Chondrocyte (in vitro differentiated cells): ENCODE measurements at regions not wholly inside any gene's neighbourhood (a gene's known extent, or its start where the extent isn't known, plus 50 kb on each side); places are given as distances from the start of the nearest gene placed in this dataset.
"Not testable (repeated sequence)": the region's sequence is repeated elsewhere in the genome, so short reads cannot be mapped to it uniquely, and the experiment has no call there.

Experiments used
- DNase-seq: peaks from one replicate; pipeline ENCODE4 v3.0.0; 2021; ENCODE audit warnings: mixed read lengths, low spot score
- H3K27ac Mint-ChIP-seq: one replicate; pipeline ENCODE4 v1.8.0; 2021; ENCODE audit warnings: mild to moderate bottlenecking, moderate library complexity, mixed read lengths; ENCODE audit not compliant: unreplicated experiment
- H3K27me3 Mint-ChIP-seq: 2 replicates; pipeline ENCODE4 v1.8.0; 2021; ENCODE audit warnings: low read depth, mixed read lengths
- H3K36me3 Mint-ChIP-seq: 2 replicates; pipeline ENCODE4 v1.8.0; 2021; ENCODE audit warnings: low read depth, mixed read lengths
- H3K4me1 Mint-ChIP-seq: 2 replicates; pipeline ENCODE4 v1.8.0; 2021; ENCODE audit warnings: low read depth, mild to moderate bottlenecking, mixed read lengths
- H3K4me3 Mint-ChIP-seq: one replicate; pipeline ENCODE4 v1.8.0; 2021; ENCODE audit warnings: mild to moderate bottlenecking, moderate library complexity, mixed read lengths; ENCODE audit not compliant: unreplicated experiment
- H3K9me3 Mint-ChIP-seq: 2 replicates; pipeline ENCODE4 v1.8.0; 2021; ENCODE audit warnings: low read depth, mixed read lengths
- TF ChIP-seq, protein P1 (sequence below): fragments of 200-600 bp; sonication (generic); IDR thresholded peaks from 2 replicates; pipeline ENCODE4 v1.5.0; 2021; ENCODE audit warnings: antibody characterized with exemption, mild to moderate bottlenecking, moderate library complexity

DNA sequence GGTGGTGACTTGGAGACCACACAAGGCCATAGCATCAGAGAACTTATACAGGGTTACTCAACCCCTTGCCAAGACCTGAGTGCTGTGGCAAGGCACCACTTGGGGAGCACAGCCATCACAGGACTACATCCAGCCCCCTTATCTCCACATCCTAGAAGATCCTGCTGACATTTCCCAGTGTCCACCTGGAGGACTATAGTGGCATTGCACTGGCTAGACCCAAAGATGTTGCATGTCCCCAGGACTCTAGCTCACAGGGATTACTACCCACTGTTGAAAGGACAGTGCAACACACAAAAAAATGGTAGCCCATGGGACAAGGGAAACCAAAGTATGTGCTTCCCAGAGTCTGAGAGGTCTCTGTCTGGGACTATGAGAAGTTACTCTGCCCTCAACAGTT is 411.1 kb upstream of the NUDT12 start:
- Mint-ChIP-seq H3K4me1 (no peaks in the 10 kb centered on the region), H3K36me3 (peaks cover 2% of the 10 kb centered on the region), H3K27ac (no peak overlapping the region), H3K4me3 (no peak overlapping the region), H3K9me3 (peaks cover 18% of the 10 kb centered on the region), H3K27me3 (no peaks in the 10 kb centered on the region)
- DNase-seq = no peak
- TF ChIP-seq, protein P1, sequence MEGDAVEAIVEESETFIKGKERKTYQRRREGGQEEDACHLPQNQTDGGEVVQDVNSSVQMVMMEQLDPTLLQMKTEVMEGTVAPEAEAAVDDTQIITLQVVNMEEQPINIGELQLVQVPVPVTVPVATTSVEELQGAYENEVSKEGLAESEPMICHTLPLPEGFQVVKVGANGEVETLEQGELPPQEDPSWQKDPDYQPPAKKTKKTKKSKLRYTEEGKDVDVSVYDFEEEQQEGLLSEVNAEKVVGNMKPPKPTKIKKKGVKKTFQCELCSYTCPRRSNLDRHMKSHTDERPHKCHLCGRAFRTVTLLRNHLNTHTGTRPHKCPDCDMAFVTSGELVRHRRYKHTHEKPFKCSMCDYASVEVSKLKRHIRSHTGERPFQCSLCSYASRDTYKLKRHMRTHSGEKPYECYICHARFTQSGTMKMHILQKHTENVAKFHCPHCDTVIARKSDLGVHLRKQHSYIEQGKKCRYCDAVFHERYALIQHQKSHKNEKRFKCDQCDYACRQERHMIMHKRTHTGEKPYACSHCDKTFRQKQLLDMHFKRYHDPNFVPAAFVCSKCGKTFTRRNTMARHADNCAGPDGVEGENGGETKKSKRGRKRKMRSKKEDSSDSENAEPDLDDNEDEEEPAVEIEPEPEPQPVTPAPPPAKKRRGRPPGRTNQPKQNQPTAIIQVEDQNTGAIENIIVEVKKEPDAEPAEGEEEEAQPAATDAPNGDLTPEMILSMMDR = peak; percentile 29

DNA sequence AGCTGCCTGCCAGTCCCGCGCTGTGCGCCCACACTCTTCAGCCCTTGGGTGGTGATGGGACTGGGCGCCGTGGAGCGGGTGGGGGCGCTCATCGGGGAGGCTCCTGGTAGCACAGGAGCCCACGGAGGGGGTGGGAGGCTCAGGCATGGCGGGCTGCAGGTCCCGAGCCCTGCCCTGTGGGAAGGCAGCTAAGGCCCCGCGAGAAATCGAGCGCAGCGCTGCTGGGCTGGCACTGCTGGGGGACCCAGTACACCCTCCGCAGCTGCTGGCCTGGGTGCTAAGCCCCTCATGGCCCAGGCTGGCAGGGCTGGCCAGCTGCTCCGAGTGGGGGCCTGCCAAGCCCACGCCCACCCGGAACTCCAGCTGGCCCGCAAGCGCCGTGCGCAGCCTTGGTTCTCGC is 403.7 kb upstream of the NUDT12 start:
- not testable (repeated sequence) for H3K4me3 Mint-ChIP-seq, H3K27me3 Mint-ChIP-seq, H3K27ac Mint-ChIP-seq, H3K4me1 Mint-ChIP-seq, DNase-seq, H3K36me3 Mint-ChIP-seq
- H3K9me3 Mint-ChIP-seq = peaks cover 22% of the 10 kb centered on the region

GRCh38 chr5:103962023-103962422 is 399.4 kb upstream of the NUDT12 start:
- Mint-ChIP-seq H3K4me1 (no peaks in the 10 kb centered on the region), H3K27ac (no peak overlapping the region), H3K4me3 (no peak overlapping the region), H3K27me3 (no peaks in the 10 kb centered on the region), H3K36me3 (no peaks in the 10 kb centered on the region), H3K9me3 (peaks cover 27% of the 10 kb centered on the region)
- TF ChIP-seq, protein P1 = no peak
- DNase-seq = no peak

GRCh38 chr5:103953601-103954382 is 391.2 kb upstream of the NUDT12 start:
- H3K27ac Mint-ChIP-seq = no peak overlapping the region
- H3K4me1 Mint-ChIP-seq = no peaks in the 10 kb centered on the region
- TF ChIP-seq, protein P1 = no peak
- no peaks in the 10 kb centered on the region for H3K27me3 Mint-ChIP-seq
- peaks cover 1% of the 10 kb centered on the region for H3K36me3 Mint-ChIP-seq
- peaks cover 14% of the 10 kb centered on the region for H3K9me3 Mint-ChIP-seq
- H3K4me3 Mint-ChIP-seq = no peak overlapping the region
- DNase-seq = no peak

GRCh38 chr5:103951776-103952175 is 389.2 kb upstream of the NUDT12 start:
- TF ChIP-seq, protein P1 = no peak
- DNase-seq = no peak
- no peaks in the 10 kb centered on the region for H3K27me3 Mint-ChIP-seq
- H3K27ac Mint-ChIP-seq = no peak overlapping the region
- peaks cover 1% of the 10 kb centered on the region for H3K36me3 Mint-ChIP-seq
- peaks cover 4% of the 10 kb centered on the region for H3K9me3 Mint-ChIP-seq
- H3K4me1 Mint-ChIP-seq = no peaks in the 10 kb centered on the region
- no peak overlapping the region for H3K4me3 Mint-ChIP-seq

GRCh38 chr5:103943230-103943629 is 380.6 kb upstream of the NUDT12 start:
- Mint-ChIP-seq H3K27ac (no peak overlapping the region), H3K4me1 (peaks cover 17% of the 10 kb centered on the region), H3K36me3 (no peaks in the 10 kb centered on the region), H3K4me3 (no peak overlapping the region), H3K27me3 (no peaks in the 10 kb centered on the region), H3K9me3 (no peaks in the 10 kb centered on the region)
- DNase-seq = no peak
- TF ChIP-seq, protein P1 = no peak
